ENCODE measurements at regions not wholly inside any gene's neighbourhood (a gene's known extent, or its start where the extent isn't known, plus 50 kb on each side); places are given as distances from the start of the nearest gene placed in this dataset.
"Not testable (repeated sequence)": the region's sequence is repeated elsewhere in the genome, so short reads cannot be mapped to it uniquely, and the experiment has no call there.

DNA sequence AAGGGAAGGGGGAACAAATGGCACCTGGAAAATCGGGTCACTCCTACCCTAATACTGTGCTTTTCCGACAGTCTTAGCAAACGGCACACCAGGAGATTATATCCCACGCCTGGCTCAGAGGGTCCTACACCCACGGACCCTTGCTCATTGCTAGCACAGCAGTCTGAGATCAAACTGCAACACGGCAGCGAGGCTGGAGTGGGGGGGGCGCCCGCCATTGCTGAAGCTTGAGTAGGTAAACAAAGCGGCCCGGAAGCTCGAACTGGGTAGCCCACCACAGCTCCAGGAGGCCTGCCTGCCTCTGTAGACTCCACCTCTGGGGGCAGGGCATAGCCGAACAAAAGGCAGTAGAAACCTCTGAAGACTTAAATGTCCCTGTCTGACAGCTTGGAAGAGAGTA is 82.1 kb upstream of the SIM2 start:
- not testable (repeated sequence) for TF ChIP-seq ZNF444 (CRISPR knock-in tag; IDR thresholded peaks at IDR 0.05); CEBPB (tag; IDR thresholded peaks at IDR 0.05); SP2 (IDR thresholded peaks at IDR 0.05; ENCODE audit: extremely low read depth, low read depth, low read length, poor library complexity, severe bottlenecking); SREBF1 (IDR thresholded peaks at IDR 0.05; ENCODE audit: borderline replicate concordance, low read depth, low read length); ZNF253 (CRISPR knock-in tag; conservative IDR thresholded peaks at IDR 0.05)
- TF ChIP-seq, protein P1, sequence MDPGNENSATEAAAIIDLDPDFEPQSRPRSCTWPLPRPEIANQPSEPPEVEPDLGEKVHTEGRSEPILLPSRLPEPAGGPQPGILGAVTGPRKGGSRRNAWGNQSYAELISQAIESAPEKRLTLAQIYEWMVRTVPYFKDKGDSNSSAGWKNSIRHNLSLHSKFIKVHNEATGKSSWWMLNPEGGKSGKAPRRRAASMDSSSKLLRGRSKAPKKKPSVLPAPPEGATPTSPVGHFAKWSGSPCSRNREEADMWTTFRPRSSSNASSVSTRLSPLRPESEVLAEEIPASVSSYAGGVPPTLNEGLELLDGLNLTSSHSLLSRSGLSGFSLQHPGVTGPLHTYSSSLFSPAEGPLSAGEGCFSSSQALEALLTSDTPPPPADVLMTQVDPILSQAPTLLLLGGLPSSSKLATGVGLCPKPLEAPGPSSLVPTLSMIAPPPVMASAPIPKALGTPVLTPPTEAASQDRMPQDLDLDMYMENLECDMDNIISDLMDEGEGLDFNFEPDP (CRISPR knock-in tag; IDR thresholded peaks at IDR 0.05), result not testable (repeated sequence)
